A549 (cell line): ENCODE measurements at regions not wholly inside any gene's neighbourhood (a gene's known extent, or its start where the extent isn't known, plus 50 kb on each side); places are given as distances from the start of the nearest gene placed in this dataset.

Source experiments
- ATAC-seq, 2 experiments: fragments of 200-7000 bp in 1 of 2; fragments of >200 bp in 1 of 2; cut with Nextera tagmentation in 1 of 2; cut with Tn5 transposase in 1 of 2; 3 replicates each; pipeline versions ENCODE4 v1.8.0 to v1.9.1; 2018 to 2020; ENCODE audit warnings: mild to moderate bottlenecking in 1 of 2, moderate library complexity in 1 of 2
- CTCF ChIA-PET: fragments of 300-600 bp; sonication (Branson Sonifier 250); formaldehyde crosslinking; extraction: SDS; loops from one replicate; lab custom pipeline; 2021; ENCODE audit warnings: antibody characterized with exemption, inconsistent platforms; lab: Yijun Ruan, JAX
- POLR2A ChIA-PET: fragments of 350-600 bp; formaldehyde crosslinking; extraction: SDS; loops from one replicate; lab custom pipeline; 2021; ENCODE audit warnings: antibody characterized with exemption, inconsistent platforms; lab: Yijun Ruan, JAX
- DNase-seq, 2 experiments: peaks; one replicate each; pipeline versions ENCODE4 v3.0.0 to v3.0.0-alpha.2; 2011 to 2016; ENCODE audit warnings: low read depth in 1 of 2, low spot score in 1 of 2
- FAIRE-seq: peaks from 2 replicates; lab custom pipeline; 2011; peaks lifted over from hg19 to GRCh38; lab: Jason Lieb, UNC
- H3K27ac ChIP-seq, 2 experiments: fragments of >200 bp; sonication (Bioruptor Twin); formaldehyde crosslinking; 3 replicates each; pipeline ENCODE4 v1.5.1; 2016 to 2017
- H3K4me1 ChIP-seq: fragments of >200 bp; sonication (Bioruptor Twin); formaldehyde crosslinking; 3 replicates; pipeline ENCODE4 v1.6.1; 2016
- H3K4me2 ChIP-seq: fragments of >200 bp; sonication (Bioruptor Twin); formaldehyde crosslinking; 3 replicates; pipeline ENCODE4 v1.6.1; 2016
- H3K4me3 ChIP-seq: fragments of >200 bp; sonication (Bioruptor Twin); formaldehyde crosslinking; 3 replicates; pipeline ENCODE4 v1.5.1; 2016
- H3K9me3 ChIP-seq: fragments of >200 bp; sonication (Bioruptor Twin); formaldehyde crosslinking; 3 replicates; pipeline ENCODE4 v1.6.1; 2016
- CEBPB ChIP-seq, 2 experiments: fragments of >200 bp in 1 of 2; sonication (Bioruptor Twin) in 1 of 2; formaldehyde crosslinking in 1 of 2; IDR thresholded peaks; 2 replicates each; pipeline ENCODE4 v1.6.1; 2012 to 2016
- CHD4 ChIP-seq: fragments of 200-600 bp; sonication (generic); IDR thresholded peaks from 2 replicates; pipeline ENCODE4 v1.6.1; 2016; ENCODE audit warnings: antibody characterized with exemption, mild to moderate bottlenecking, borderline replicate concordance
- E2F6 ChIP-seq: IDR thresholded peaks from 2 replicates; pipeline ENCODE4 v1.6.1; 2012; ENCODE audit warnings: low read depth, borderline replicate concordance
- EP300 ChIP-seq, 2 experiments: fragments of >200 bp; sonication (Bioruptor Twin); formaldehyde crosslinking; IDR thresholded peaks; 2 replicates in 1 of 2; 3 replicates in 1 of 2; pipeline ENCODE4 v1.6.1; 2016 to 2017
- FOSB ChIP-seq: fragments of 250-450 bp; sonication (Bioruptor Pico); IDR thresholded peaks from 2 replicates; pipeline ENCODE4 v1.5.0; 2020; ENCODE audit warnings: mild to moderate bottlenecking, moderate library complexity
- FOSL2 ChIP-seq, 2 experiments: fragments of 450-650 bp in 1 of 2; fragments of >200 bp in 1 of 2; sonication (Bioruptor Twin) in 1 of 2; formaldehyde crosslinking; IDR thresholded peaks; 2 replicates each; pipeline versions ENCODE4 v1.5.0 to v1.6.1; 2016 to 2020; ENCODE audit warnings: mild to moderate bottlenecking in 1 of 2, moderate library complexity in 1 of 2
- FOXS1 ChIP-seq: fragments of 250-450 bp; sonication (Bioruptor Pico); IDR thresholded peaks from 2 replicates; pipeline ENCODE4 v1.5.0; 2020; ENCODE audit warnings: mild to moderate bottlenecking, moderate library complexity
- HDAC2 ChIP-seq: fragments of 200-600 bp; sonication (generic); IDR thresholded peaks from 2 replicates; pipeline ENCODE4 v1.6.1; 2016
- HES2 ChIP-seq: fragments of >200 bp; sonication (Bioruptor Twin); formaldehyde crosslinking; IDR thresholded peaks from 2 replicates; pipeline ENCODE4 v1.6.1; 2016
- HMGXB4 ChIP-seq: fragments of 250-450 bp; sonication (Bioruptor Pico); IDR thresholded peaks from 2 replicates; pipeline ENCODE4 v1.5.0; 2021; ENCODE audit warnings: mild to moderate bottlenecking, moderate library complexity, borderline replicate concordance
- HOXA7 ChIP-seq: fragments of 250-450 bp; sonication (Bioruptor Pico); IDR thresholded peaks from 2 replicates; pipeline ENCODE4 v1.5.0; 2020; ENCODE audit warnings: mild to moderate bottlenecking, moderate library complexity
- HOXB5 ChIP-seq: fragments of 250-450 bp; sonication (Bioruptor Pico); IDR thresholded peaks from 2 replicates; pipeline ENCODE4 v1.5.0; 2020; ENCODE audit warnings: mild to moderate bottlenecking, moderate library complexity
- JUN ChIP-seq, 2 experiments: fragments of >200 bp; sonication (Bioruptor Twin); formaldehyde crosslinking; IDR thresholded peaks; 2 replicates in 1 of 2; 3 replicates in 1 of 2; pipeline ENCODE4 v1.6.1; 2016 to 2017
- KDM1A ChIP-seq: fragments of 200-600 bp; sonication (generic); IDR thresholded peaks from 2 replicates; pipeline ENCODE4 v1.6.1; 2016; ENCODE audit warnings: low read depth, mild to moderate bottlenecking
- MAX ChIP-seq: IDR thresholded peaks from 2 replicates; pipeline ENCODE4 v1.6.1; 2012
- NFE2L2 ChIP-seq: fragments of 150-350 bp; conservative IDR thresholded peaks from 2 replicates; pipeline ENCODE4 v1.6.1; 2014; ENCODE audit warnings: low read length
- NPAS2 ChIP-seq: fragments of 250-450 bp; sonication (Bioruptor Pico); IDR thresholded peaks from 2 replicates; pipeline ENCODE4 v1.8.0; 2022; ENCODE audit warnings: mild to moderate bottlenecking, moderate library complexity, borderline replicate concordance
- PHF8 ChIP-seq: fragments of 200-600 bp; sonication (generic); IDR thresholded peaks from 2 replicates; pipeline ENCODE4 v1.6.1; 2016; ENCODE audit warnings: low read depth, mild to moderate bottlenecking, antibody characterized with exemption, moderate library complexity, borderline replicate concordance
- RARB ChIP-seq: fragments of 250-450 bp; sonication (Bioruptor Pico); IDR thresholded peaks from 2 replicates; pipeline ENCODE4 v1.8.0; 2021; ENCODE audit warnings: mild to moderate bottlenecking, moderate library complexity
- RCOR1 ChIP-seq: fragments of 150-350 bp; IDR thresholded peaks from 2 replicates; pipeline ENCODE4 v1.6.1; 2014; ENCODE audit warnings: antibody characterized with exemption, low read length, low read depth
- REST ChIP-seq: fragments of 200-600 bp; sonication (generic); IDR thresholded peaks from 2 replicates; pipeline ENCODE4 v1.6.1; 2016; ENCODE audit warnings: antibody characterized with exemption, mild to moderate bottlenecking, moderate library complexity
- SMC3 ChIP-seq: fragments of >200 bp; sonication (Bioruptor Twin); formaldehyde crosslinking; IDR thresholded peaks from 3 replicates; pipeline ENCODE4 v1.6.1; 2018; ENCODE audit warnings: inconsistent platforms
- SREBF2 ChIP-seq: fragments of 450-650 bp; IDR thresholded peaks from 2 replicates; pipeline ENCODE4 v1.6.1; 2014; ENCODE audit warnings: mild to moderate bottlenecking, moderate library complexity
- TFCP2L1 ChIP-seq: fragments of 250-450 bp; sonication (Bioruptor Pico); IDR thresholded peaks from 2 replicates; pipeline ENCODE4 v1.5.0; 2021; ENCODE audit warnings: mild to moderate bottlenecking
- TP53 ChIP-seq: fragments of 250-450 bp; sonication (Bioruptor Pico); IDR thresholded peaks from 2 replicates; pipeline ENCODE4 v1.5.0; 2021; ENCODE audit warnings: mild to moderate bottlenecking, moderate library complexity
- WGBS: methylation state at CpG from one replicate; pipeline ENCODE4 v1.1.6; 2017; ENCODE audit errors: missing lambda C conversion rate; 5-methylcytosine and 5-hydroxymethylcytosine counted together

GRCh38 chr1:60759291-60759690 lies 323.1 kb upstream of the NFIA start:
- Histone ChIP-seq H3K27ac (no peak overlapping the region), H3K4me3 (no peak overlapping the region), H3K4me1 (no peaks in the 10 kb centered on the region), H3K9me3 (no peaks in the 10 kb centered on the region), H3K4me2 (no peak overlapping the region)
- FAIRE-seq: no peak
- 29% methylated on average over 3 of the region's 3 CpGs for WGBS
- no peak for TF ChIP-seq FOSB (CRISPR knock-in tag)
- TF ChIP-seq JUN (IDR thresholded peaks at IDR 0.05): no peak
- no peak for TF ChIP-seq TFCP2L1 (CRISPR knock-in tag)
- TF ChIP-seq RARB: no peak
- TF ChIP-seq CHD4: no peak
- TF ChIP-seq E2F6: no peak
- no peak for TF ChIP-seq HOXB5
- TF ChIP-seq FOXS1: no peak
- TF ChIP-seq TP53 (CRISPR knock-in tag): no peak
- no peak for TF ChIP-seq HMGXB4 (CRISPR knock-in tag)
- no peak for TF ChIP-seq EP300 (IDR thresholded peaks at IDR 0.05)
- no peak for TF ChIP-seq MAX
- no peak for DNase-seq
- ChIA-PET CTCF (interaction anchor here (1.5 kb wide), 1 partner anchor 9 kb away, joined by 6 read pairs; no protein-coding TSS in a partner anchor), POLR2A (no interaction called here)
- ATAC-seq: no peak

GRCh38 chr1:60757485-60757884 lies 324.9 kb upstream of the NFIA start:
- DNase-seq: no peak
- Histone ChIP-seq H3K4me1 (no peaks in the 10 kb centered on the region), H3K9me3 (no peaks in the 10 kb centered on the region), H3K27ac (no peak overlapping the region), H3K4me3 (no peak overlapping the region), H3K4me2 (no peak overlapping the region)
- no peak for TF ChIP-seq SMC3
- no peak for TF ChIP-seq SREBF2
- TF ChIP-seq CEBPB (IDR thresholded peaks at IDR 0.05): no peak
- no peak for TF ChIP-seq REST
- no peak for TF ChIP-seq RARB
- TF ChIP-seq NFE2L2: no peak
- no peak for TF ChIP-seq HOXA7 (CRISPR knock-in tag)
- TF ChIP-seq PHF8: no peak
- no peak for TF ChIP-seq RCOR1
- TF ChIP-seq FOSL2 (IDR thresholded peaks at IDR 0.05): no peak
- no peak for TF ChIP-seq FOSL2 (CRISPR knock-in tag; IDR thresholded peaks at IDR 0.05)
- no peak for TF ChIP-seq KDM1A
- TF ChIP-seq HES2: no peak
- no peak for TF ChIP-seq CHD4
- no peak for TF ChIP-seq NPAS2
- TF ChIP-seq HDAC2: no peak
- POLR2A ChIA-PET: no interaction called here
- CTCF ChIA-PET: no interaction called here
- FAIRE-seq: no peak
- WGBS: 14% methylated on average over 3 of the region's 3 CpGs
- ATAC-seq: no peak
